ENCODE measurements at regions not wholly inside any gene's neighbourhood (a gene's known extent, or its start where the extent isn't known, plus 50 kb on each side); places are given as distances from the start of the nearest gene placed in this dataset.

DNA sequence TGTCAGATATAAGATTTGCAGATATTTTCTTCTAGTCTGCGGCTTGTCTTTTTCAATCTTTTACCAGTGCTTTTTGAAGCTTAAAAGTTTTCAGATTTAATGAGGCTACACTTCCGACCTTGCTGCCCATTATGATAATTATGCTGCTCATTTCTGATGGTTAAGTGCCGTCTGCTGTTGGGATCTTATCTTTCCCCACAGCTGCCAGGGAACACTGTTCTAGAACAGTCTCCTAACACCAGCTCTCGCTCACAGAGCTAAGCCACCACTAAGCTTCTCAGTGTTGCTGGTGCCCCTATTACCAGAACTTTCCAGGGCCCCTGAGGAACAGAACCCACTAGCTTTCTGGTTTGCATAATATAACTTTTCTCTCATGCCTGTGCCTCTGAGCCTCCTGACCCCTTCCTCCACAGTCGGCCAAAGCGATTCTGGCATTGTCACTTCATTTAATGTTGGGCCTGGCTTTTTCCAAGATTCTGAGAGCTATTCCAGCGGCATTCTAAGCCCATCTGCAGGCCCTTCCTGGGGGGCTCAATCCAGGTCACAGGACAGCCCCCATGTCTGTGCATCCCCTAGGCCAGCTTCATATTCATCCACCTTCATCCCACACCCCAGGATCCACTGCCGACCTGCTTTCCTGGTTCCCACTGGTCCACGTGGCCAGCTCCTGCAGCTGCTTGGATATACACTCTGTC is 237.0 kb downstream of the PTPRU start:
- TF ChIP-seq, protein P1, sequence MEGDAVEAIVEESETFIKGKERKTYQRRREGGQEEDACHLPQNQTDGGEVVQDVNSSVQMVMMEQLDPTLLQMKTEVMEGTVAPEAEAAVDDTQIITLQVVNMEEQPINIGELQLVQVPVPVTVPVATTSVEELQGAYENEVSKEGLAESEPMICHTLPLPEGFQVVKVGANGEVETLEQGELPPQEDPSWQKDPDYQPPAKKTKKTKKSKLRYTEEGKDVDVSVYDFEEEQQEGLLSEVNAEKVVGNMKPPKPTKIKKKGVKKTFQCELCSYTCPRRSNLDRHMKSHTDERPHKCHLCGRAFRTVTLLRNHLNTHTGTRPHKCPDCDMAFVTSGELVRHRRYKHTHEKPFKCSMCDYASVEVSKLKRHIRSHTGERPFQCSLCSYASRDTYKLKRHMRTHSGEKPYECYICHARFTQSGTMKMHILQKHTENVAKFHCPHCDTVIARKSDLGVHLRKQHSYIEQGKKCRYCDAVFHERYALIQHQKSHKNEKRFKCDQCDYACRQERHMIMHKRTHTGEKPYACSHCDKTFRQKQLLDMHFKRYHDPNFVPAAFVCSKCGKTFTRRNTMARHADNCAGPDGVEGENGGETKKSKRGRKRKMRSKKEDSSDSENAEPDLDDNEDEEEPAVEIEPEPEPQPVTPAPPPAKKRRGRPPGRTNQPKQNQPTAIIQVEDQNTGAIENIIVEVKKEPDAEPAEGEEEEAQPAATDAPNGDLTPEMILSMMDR (conservative IDR thresholded peaks at IDR 0.05; ENCODE audit: low read depth, low read length), result no peak

GRCh38 chr1:29471487-29472313 is 235.4 kb downstream of the PTPRU start:
- no peak for DNase-seq (ENCODE audit: low read depth)

More for the DNA sequence above, 237.0 kb downstream of the PTPRU start:
- no peak for DNase-seq (ENCODE audit: low read depth)
- no peak overlapping the region for H3K4me3 ChIP-seq (ENCODE audit: low read depth, low read length)

GRCh38 chr1:29470788-29471119 is 234.4 kb downstream of the PTPRU start:
- H3K4me3 ChIP-seq (ENCODE audit: low read depth, low read length), result no peak overlapping the region
- DNase-seq (ENCODE audit: low read depth), result no peak
- TF ChIP-seq, protein P1 (conservative IDR thresholded peaks at IDR 0.05; ENCODE audit: low read depth, low read length), result no peak

More at GRCh38 chr1:29471487-29472313, 235.4 kb downstream of the PTPRU start:
- no peak overlapping the region for H3K4me3 ChIP-seq (ENCODE audit: low read depth, low read length)
- TF ChIP-seq, protein P1 (conservative IDR thresholded peaks at IDR 0.05; ENCODE audit: low read depth, low read length), result no peak

GRCh38 chr1:29470087-29470787 is 233.9 kb downstream of the PTPRU start:
- TF ChIP-seq, protein P1 (conservative IDR thresholded peaks at IDR 0.05; ENCODE audit: low read depth, low read length), result no peak
- no peak overlapping the region for H3K4me3 ChIP-seq (ENCODE audit: low read depth, low read length)
- no peak for DNase-seq (ENCODE audit: low read depth)

GRCh38 chr1:29469457-29469856 is 233.1 kb downstream of the PTPRU start:
- no peak overlapping the region for H3K4me3 ChIP-seq (ENCODE audit: low read depth, low read length)
- DNase-seq (ENCODE audit: low read depth), result no peak
- TF ChIP-seq, protein P1 (conservative IDR thresholded peaks at IDR 0.05; ENCODE audit: low read depth, low read length), result no peak

DNA sequence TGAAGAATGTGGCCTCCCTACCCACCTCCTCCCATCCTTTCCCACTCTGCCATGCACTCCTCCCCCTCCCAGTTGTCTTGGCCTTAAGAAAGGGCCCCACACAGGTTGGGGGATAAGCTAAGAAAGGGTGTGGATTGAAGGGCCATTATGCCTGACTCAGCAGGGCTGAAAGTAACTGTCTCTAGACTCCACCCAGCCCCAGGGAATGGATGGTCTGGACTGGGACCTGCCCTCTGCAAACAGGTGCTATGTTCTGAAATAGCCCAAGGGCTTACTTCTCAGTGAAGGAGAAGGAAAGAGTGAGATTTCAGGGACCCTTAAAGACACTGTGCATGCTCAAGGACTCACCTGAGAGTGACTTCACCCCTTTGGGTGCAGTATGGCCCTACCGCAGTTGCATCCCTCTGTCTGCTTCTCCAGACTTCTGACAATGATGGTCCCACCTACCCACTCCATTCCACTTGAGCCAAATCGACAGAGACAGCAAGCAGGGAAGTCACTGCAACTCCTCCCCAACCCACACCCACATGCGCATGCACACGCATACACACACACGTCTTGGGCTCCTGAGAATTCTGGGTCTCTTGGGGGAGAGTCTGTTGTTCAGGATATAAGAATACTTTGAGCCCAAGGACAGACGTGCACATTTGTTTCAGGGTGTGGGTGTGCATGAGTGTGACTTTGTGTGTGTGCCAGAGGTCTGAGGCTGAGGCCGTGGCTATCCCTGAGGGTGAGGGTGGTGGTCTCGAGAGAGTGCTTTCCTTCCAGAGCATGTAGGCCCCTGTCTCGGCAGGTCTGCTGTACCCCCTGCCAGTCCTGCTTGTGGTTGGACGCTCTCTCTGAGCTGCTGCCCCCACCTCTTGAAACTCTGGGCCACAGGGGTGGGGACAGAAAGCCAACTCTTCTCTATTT is 231.9 kb downstream of the PTPRU start:
- TF ChIP-seq, protein P1 (conservative IDR thresholded peaks at IDR 0.05; ENCODE audit: low read depth, low read length), result no peak
- H3K4me3 ChIP-seq (ENCODE audit: low read depth, low read length), result no peak overlapping the region
- no peak for DNase-seq (ENCODE audit: low read depth)

Measured in choroid plexus epithelial cell (primary cell).